Activated CD8-positive, alpha-beta T cell treated with anti-CD3 and anti-CD28 coated beads for 36 hours (primary cell): ENCODE measurements at regions not wholly inside any gene's neighbourhood (a gene's known extent, or its start where the extent isn't known, plus 50 kb on each side); places are given as distances from the start of the nearest gene placed in this dataset.

ENCODE experiments used
- ATAC-seq: fragments of 200-7000 bp; cut with Tn5 transposase; one replicate; pipeline ENCODE4 v1.10.0; 2021; ENCODE audit warnings: mild to moderate bottlenecking, moderate library complexity
- CTCF ChIA-PET: fragments of 350-600 bp; sonication (Branson Sonifier 250); formaldehyde crosslinking; loops from one replicate; lab custom pipeline; 2021; ENCODE audit warnings: antibody characterized with exemption; lab: Charles Lee
- POLR2A ChIA-PET: fragments of 350-600 bp; sonication (Branson Sonifier 250); formaldehyde crosslinking; loops from one replicate; lab custom pipeline; 2021; ENCODE audit warnings: antibody characterized with exemption; lab: Charles Lee
- DNase-seq: peaks from one replicate; pipeline ENCODE4 v3.0.0-alpha.2; 2020
- H3K27ac Mint-ChIP-seq: one replicate; pipeline ENCODE4 v1.8.0; 2021; ENCODE audit warnings: mild to moderate bottlenecking, mixed read lengths
- H3K27me3 Mint-ChIP-seq: one replicate; pipeline ENCODE4 v1.8.0; 2021; ENCODE audit warnings: mixed read lengths
- H3K36me3 Mint-ChIP-seq: one replicate; pipeline ENCODE4 v1.8.0; 2021; ENCODE audit warnings: low read depth, mixed read lengths
- H3K4me1 Mint-ChIP-seq: one replicate; pipeline ENCODE4 v1.8.0; 2021; ENCODE audit warnings: low read depth, mixed read lengths
- H3K4me3 Mint-ChIP-seq: one replicate; pipeline ENCODE4 v1.8.0; 2021; ENCODE audit warnings: mild to moderate bottlenecking, moderate library complexity, mixed read lengths
- H3K9me3 Mint-ChIP-seq: one replicate; pipeline ENCODE4 v1.8.0; 2021; ENCODE audit warnings: mixed read lengths
- CTCF ChIP-seq: fragments of 200-600 bp; IDR thresholded peaks from one replicate; pipeline ENCODE4 v1.8.0; 2022; ENCODE audit warnings: antibody characterized with exemption, mild to moderate bottlenecking
- intact Hi-C: fragments of 100-400 bp; cut with micrococcal nuclease; formaldehyde crosslinking; loops from one replicate; pipeline ENCODE4 v1.10.0; 2022

DNA sequence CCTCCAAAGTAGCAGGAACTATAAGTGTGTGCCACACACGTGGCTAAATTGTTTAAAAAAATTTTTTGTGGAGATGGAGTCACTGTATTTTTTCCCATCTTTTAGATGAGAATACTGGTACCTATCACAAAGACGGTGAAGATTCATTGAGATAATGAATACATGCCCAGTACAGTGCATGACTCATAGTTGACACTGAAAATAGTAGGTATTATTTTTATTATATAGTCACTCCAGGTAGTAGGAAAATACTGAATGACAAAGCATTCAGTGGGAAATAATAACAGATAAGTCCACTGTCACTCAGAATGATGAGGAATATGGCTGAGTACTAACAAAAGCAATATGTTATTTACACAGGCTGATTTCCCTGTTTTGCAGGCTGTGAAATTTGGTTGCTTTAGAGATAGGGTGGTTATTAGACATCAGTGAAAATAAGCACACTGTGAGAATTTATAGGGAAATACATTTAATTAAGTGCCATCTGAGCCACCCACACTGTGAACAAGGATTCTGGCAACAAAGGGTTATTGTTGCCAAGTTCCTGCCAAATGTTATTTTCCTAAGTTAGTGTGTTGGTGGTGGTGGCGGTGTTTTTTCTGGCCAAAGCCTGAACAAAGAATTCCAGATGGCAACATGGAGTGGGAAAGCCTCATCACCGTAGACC, 129.8 kb upstream of the FOXQ1 start:
- ChIA-PET CTCF (no interaction called here), POLR2A (no interaction called here)
- intact Hi-C loops: no loop called here
- no peak for DNase-seq
- no peaks in the 10 kb centered on the region for H3K9me3 Mint-ChIP-seq
- TF ChIP-seq CTCF: no peak
- no peak for ATAC-seq
- H3K36me3 Mint-ChIP-seq: no peaks in the 10 kb centered on the region
- no peaks in the 10 kb centered on the region for H3K4me1 Mint-ChIP-seq
- no peak overlapping the region for H3K4me3 Mint-ChIP-seq
- no peak overlapping the region for H3K27ac Mint-ChIP-seq
- H3K27me3 Mint-ChIP-seq: peaks cover 8% of the 10 kb centered on the region

- Mint-ChIP-seq H3K36me3 (no peaks in the 10 kb centered on the region), H3K9me3 (no peaks in the 10 kb centered on the region), H3K27ac (no peak overlapping the region), H3K4me3 (no peak overlapping the region), H3K27me3 (peaks cover 10% of the 10 kb centered on the region), H3K4me1 (no peaks in the 10 kb centered on the region)
- ChIA-PET CTCF (no interaction called here), POLR2A (interaction anchor here (0.6 kb wide), 1 partner anchor 78 kb away, joined by 3 read pairs; no protein-coding TSS in a partner anchor)
- ATAC-seq: no peak
- no peak for TF ChIP-seq CTCF
- intact Hi-C loops: no loop called here
- no peak for DNase-seq
Measured at GRCh38 chr6:1179571-1180459, 132.1 kb upstream of the FOXQ1 start.

GRCh38 chr6:1178590-1178989, 133.3 kb upstream of the FOXQ1 start:
- ChIA-PET CTCF (no interaction called here), POLR2A (no interaction called here)
- ATAC-seq: no peak
- intact Hi-C loops: no loop called here
- H3K27me3 Mint-ChIP-seq: peaks cover 10% of the 10 kb centered on the region
- no peak for TF ChIP-seq CTCF
- H3K4me1 Mint-ChIP-seq: no peaks in the 10 kb centered on the region
- H3K4me3 Mint-ChIP-seq: no peak overlapping the region
- H3K27ac Mint-ChIP-seq: no peak overlapping the region
- DNase-seq: no peak
- no peaks in the 10 kb centered on the region for H3K9me3 Mint-ChIP-seq
- H3K36me3 Mint-ChIP-seq: no peaks in the 10 kb centered on the region

GRCh38 chr6:1176567-1176966, 135.3 kb upstream of the FOXQ1 start:
- no peak for DNase-seq
- CTCF ChIA-PET: no interaction called here
- Mint-ChIP-seq H3K27ac (no peak overlapping the region), H3K27me3 (peaks cover 5% of the 10 kb centered on the region), H3K4me3 (no peak overlapping the region), H3K9me3 (peaks cover 2% of the 10 kb centered on the region), H3K4me1 (no peaks in the 10 kb centered on the region), H3K36me3 (no peaks in the 10 kb centered on the region)
- intact Hi-C loops: no loop called here
- ATAC-seq: no peak
- POLR2A ChIA-PET: no interaction called here
- no peak for TF ChIP-seq CTCF

GRCh38 chr6:1175877-1176276, 136.0 kb upstream of the FOXQ1 start:
- ChIA-PET CTCF (no interaction called here), POLR2A (no interaction called here)
- Mint-ChIP-seq H3K36me3 (no peaks in the 10 kb centered on the region), H3K9me3 (peaks cover 2% of the 10 kb centered on the region), H3K27ac (no peak overlapping the region), H3K27me3 (peaks cover 5% of the 10 kb centered on the region), H3K4me1 (no peaks in the 10 kb centered on the region), H3K4me3 (no peak overlapping the region)
- TF ChIP-seq CTCF: no peak
- ATAC-seq (no peak), DNase-seq (no peak)
- intact Hi-C loops: no loop called here
